GM12865 (cell line): ENCODE measurements at regions not wholly inside any gene's neighbourhood (a gene's known extent, or its start where the extent isn't known, plus 50 kb on each side); places are given as distances from the start of the nearest gene placed in this dataset.

ENCODE experiments used
- DNase-seq: peaks from one replicate; pipeline ENCODE4 v3.0.0; 2010; ENCODE audit warnings: low read depth
- H3K4me3 ChIP-seq: 2 replicates; pipeline ENCODE4 v1.5.1; 2011; ENCODE audit warnings: mild to moderate bottlenecking, low read depth, low read length, control low read depth
- CTCF ChIP-seq: IDR thresholded peaks from 2 replicates; pipeline ENCODE4 v1.5.1; 2011; ENCODE audit warnings: low read length, control low read depth, low read depth, inconsistent platforms; ENCODE audit not compliant: insufficient read depth; ENCODE audit errors: missing control alignments

GRCh38 chr5:162301356-162301755, 233.8 kb downstream of the GABRG2 start:
- no peak for DNase-seq
- H3K4me3 ChIP-seq = no peak overlapping the region
- TF ChIP-seq CTCF = no peak

- DNase-seq = no peak
- H3K4me3 ChIP-seq = no peak overlapping the region
- TF ChIP-seq CTCF = no peak
Observed at GRCh38 chr5:162323466-162323865, 255.9 kb downstream of the GABRG2 start.

GRCh38 chr5:162324328-162324727, 256.8 kb downstream of the GABRG2 start:
- H3K4me3 ChIP-seq = no peak overlapping the region
- no peak for TF ChIP-seq CTCF
- DNase-seq = no peak

- DNase-seq = no peak
Observed at GRCh38 chr5:162325143-162325727, 257.7 kb downstream of the GABRG2 start.

GRCh38 chr5:162334944-162335343, 267.4 kb downstream of the GABRG2 start:
- H3K4me3 ChIP-seq = no peak overlapping the region
- peak; percentile 1 for DNase-seq
- TF ChIP-seq CTCF = no peak

More at GRCh38 chr5:162325143-162325727, 257.7 kb downstream of the GABRG2 start:
- TF ChIP-seq CTCF = no peak
- H3K4me3 ChIP-seq = no peak overlapping the region

GRCh38 chr5:162360373-162360931, 292.9 kb downstream of the GABRG2 start:
- no peak for TF ChIP-seq CTCF
- DNase-seq = no peak
- H3K4me3 ChIP-seq = no peak overlapping the region

GRCh38 chr5:162372256-162372655, 304.7 kb downstream of the GABRG2 start:
- TF ChIP-seq CTCF = no peak
- no peak for DNase-seq

More at GRCh38 chr5:162372256-162372655, 304.7 kb downstream of the GABRG2 start:
- no peak overlapping the region for H3K4me3 ChIP-seq
